Adrenal gland (tissue), 5 donors: ENCODE measurements at regions not wholly inside any gene's neighbourhood (a gene's known extent, or its start where the extent isn't known, plus 50 kb on each side); places are given as distances from the start of the nearest gene placed in this dataset.

Experiments used
- POLR2A ChIP-seq, 2 donors: fragments of 450-650 bp; IDR thresholded peaks; one replicate each; pipeline ENCODE4 v1.6.1; 2017; ENCODE audit warnings: antibody characterized with exemption in 2 of 2, mild to moderate bottlenecking in 2 of 2, moderate library complexity in 1 of 2
- TF ChIP-seq, protein P1 (sequence below), 6 experiments: fragments of 450-650 bp in 4 of 6; fragments of 200-600 bp in 2 of 6; sonication (generic) in 1 of 6; IDR thresholded peaks; 1 replicate in 5 of 6; 2 replicates in 1 of 6; pipeline versions ENCODE4 v1.5.1 to v1.8.0; 2016 to 2021; ENCODE audit warnings: antibody characterized with exemption in 6 of 6, mild to moderate bottlenecking in 2 of 6, moderate library complexity in 1 of 6
- donor health status: DM: no; HTN: no; CAD: no.

DNA sequence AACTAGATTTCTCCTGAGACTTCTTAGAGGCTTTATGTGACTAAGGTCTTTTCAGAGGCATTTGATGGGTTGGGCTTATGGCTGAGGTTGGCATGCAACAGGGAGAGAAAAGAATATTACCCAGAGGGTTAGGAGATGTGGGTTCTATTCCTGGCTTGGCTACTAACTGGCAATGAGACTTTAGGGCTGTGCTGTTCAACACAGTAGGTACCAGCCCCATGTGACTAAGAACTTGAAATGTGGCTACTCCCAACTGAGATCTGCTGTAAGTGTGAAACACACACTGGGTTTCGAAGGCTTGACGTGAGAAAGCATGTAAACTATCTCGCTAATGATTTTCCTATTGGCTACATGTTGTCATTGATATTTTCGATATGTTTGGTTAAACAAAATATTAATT is 324.9 kb upstream of the SLC14A2 start:
- no peak for TF ChIP-seq POLR2A (IDR thresholded peaks at IDR 0.05)
- TF ChIP-seq, protein P1, sequence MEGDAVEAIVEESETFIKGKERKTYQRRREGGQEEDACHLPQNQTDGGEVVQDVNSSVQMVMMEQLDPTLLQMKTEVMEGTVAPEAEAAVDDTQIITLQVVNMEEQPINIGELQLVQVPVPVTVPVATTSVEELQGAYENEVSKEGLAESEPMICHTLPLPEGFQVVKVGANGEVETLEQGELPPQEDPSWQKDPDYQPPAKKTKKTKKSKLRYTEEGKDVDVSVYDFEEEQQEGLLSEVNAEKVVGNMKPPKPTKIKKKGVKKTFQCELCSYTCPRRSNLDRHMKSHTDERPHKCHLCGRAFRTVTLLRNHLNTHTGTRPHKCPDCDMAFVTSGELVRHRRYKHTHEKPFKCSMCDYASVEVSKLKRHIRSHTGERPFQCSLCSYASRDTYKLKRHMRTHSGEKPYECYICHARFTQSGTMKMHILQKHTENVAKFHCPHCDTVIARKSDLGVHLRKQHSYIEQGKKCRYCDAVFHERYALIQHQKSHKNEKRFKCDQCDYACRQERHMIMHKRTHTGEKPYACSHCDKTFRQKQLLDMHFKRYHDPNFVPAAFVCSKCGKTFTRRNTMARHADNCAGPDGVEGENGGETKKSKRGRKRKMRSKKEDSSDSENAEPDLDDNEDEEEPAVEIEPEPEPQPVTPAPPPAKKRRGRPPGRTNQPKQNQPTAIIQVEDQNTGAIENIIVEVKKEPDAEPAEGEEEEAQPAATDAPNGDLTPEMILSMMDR (IDR thresholded peaks at IDR 0.05) = no peak
